ENCODE measurements at regions not wholly inside any gene's neighbourhood (a gene's known extent, or its start where the extent isn't known, plus 50 kb on each side); places are given as distances from the start of the nearest gene placed in this dataset.

- ATAC-seq: no peak
These were observed 51.7 kb upstream of the RCN1 start for GRCh38 chr11:32039149-32039548.

GRCh38 chr11:32034680-32035079 is 56.2 kb upstream of the RCN1 start:
- no peak for ATAC-seq

GRCh38 chr11:32034149-32034548 is 56.7 kb upstream of the RCN1 start:
- no peak for ATAC-seq

- no peak for ATAC-seq
These were observed 57.4 kb upstream of the RCN1 start for GRCh38 chr11:32033491-32033890.

- ATAC-seq: no peak
These were observed 57.8 kb upstream of the RCN1 start for GRCh38 chr11:32033067-32033466.

- ATAC-seq: no peak
These were observed 58.4 kb upstream of the RCN1 start for GRCh38 chr11:32032478-32032877.

GRCh38 chr11:32032052-32032451 is 58.8 kb upstream of the RCN1 start:
- no peak for ATAC-seq

GRCh38 chr11:32030875-32031503 is 59.9 kb upstream of the RCN1 start:
- no peak for ATAC-seq

- no peak for ATAC-seq
These were observed 61.2 kb upstream of the RCN1 start for GRCh38 chr11:32029721-32030120.

GRCh38 chr11:32028201-32028600 is 62.7 kb upstream of the RCN1 start:
- no peak for ATAC-seq

- ATAC-seq: no peak
These were observed 64.1 kb upstream of the RCN1 start for GRCh38 chr11:32026766-32027165.

GRCh38 chr11:32024948-32025347 is 65.9 kb upstream of the RCN1 start:
- ATAC-seq: no peak

GRCh38 chr11:32023370-32024305 is 67.2 kb upstream of the RCN1 start:
- no peak for ATAC-seq

GRCh38 chr11:32018672-32019071 is 72.2 kb upstream of the RCN1 start:
- no peak for ATAC-seq

- ATAC-seq: no peak
These were observed 74.8 kb upstream of the RCN1 start for GRCh38 chr11:32016111-32016510.

- ATAC-seq: no peak
These were observed 75.4 kb upstream of the RCN1 start for GRCh38 chr11:32015427-32015826.

- ATAC-seq: no peak
These were observed 77.3 kb upstream of the RCN1 start for GRCh38 chr11:32013603-32014002.

- no peak for ATAC-seq
These were observed 78.8 kb upstream of the RCN1 start for GRCh38 chr11:32012049-32012448.

- no peak for ATAC-seq
These were observed 81.9 kb upstream of the RCN1 start for GRCh38 chr11:32008880-32009551.

GRCh38 chr11:32006799-32007388 is 84.0 kb upstream of the RCN1 start:
- no peak for ATAC-seq

- ATAC-seq: no peak
These were observed 85.0 kb upstream of the RCN1 start for GRCh38 chr11:32005786-32006416.

GRCh38 chr11:32003335-32003734 is 87.5 kb upstream of the RCN1 start:
- no peak for ATAC-seq

GRCh38 chr11:32002311-32002710 is 88.6 kb upstream of the RCN1 start:
- ATAC-seq: no peak

Measured in esophagus mucosa (tissue), 1 donor.